Choroid plexus epithelial cell (primary cell): ENCODE measurements at regions not wholly inside any gene's neighbourhood (a gene's known extent, or its start where the extent isn't known, plus 50 kb on each side); places are given as distances from the start of the nearest gene placed in this dataset.
"Not testable (repeated sequence)": the region's sequence is repeated elsewhere in the genome, so short reads cannot be mapped to it uniquely, and the experiment has no call there.

ENCODE experiments used
- DNase-seq: peaks from one replicate; pipeline ENCODE4 v3.0.0-alpha.2; 2010; ENCODE audit warnings: low read depth
- H3K4me3 ChIP-seq: 2 replicates; pipeline ENCODE4 v1.5.1; 2011; ENCODE audit warnings: low read depth, mild to moderate bottlenecking, control low read depth, low read length, moderate library complexity

GRCh38 chr22:11795979-11796378 is 3732.0 kb upstream of the OR11H1 start:
- not testable (repeated sequence) for H3K4me3 ChIP-seq, DNase-seq

- DNase-seq, H3K4me3 ChIP-seq: not testable (repeated sequence)
These were observed 3712.5 kb upstream of the OR11H1 start for GRCh38 chr22:11815481-11815880.

GRCh38 chr22:11818845-11819244 is 3709.1 kb upstream of the OR11H1 start:
- not testable (repeated sequence) for DNase-seq, H3K4me3 ChIP-seq

DNA sequence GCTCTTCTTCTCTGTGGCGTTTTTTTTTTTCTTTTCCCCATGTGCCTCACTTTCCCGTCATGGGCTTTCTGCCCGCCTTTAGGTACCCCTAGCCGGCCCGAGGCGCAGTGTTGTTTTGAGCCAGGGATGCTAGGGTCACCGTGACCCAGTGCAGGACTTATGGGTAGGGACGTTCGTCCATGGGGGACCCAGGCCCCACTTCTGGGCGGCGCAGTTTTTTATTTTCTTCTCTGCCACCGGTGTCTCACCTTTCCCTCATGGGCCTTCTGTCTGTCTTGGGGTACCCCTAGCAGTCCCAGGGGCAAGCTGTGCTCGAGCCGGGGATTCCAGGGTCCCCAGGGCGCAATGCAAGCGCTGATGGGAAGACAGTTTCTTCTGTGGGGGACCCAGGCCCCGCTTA is 3705.7 kb upstream of the OR11H1 start:
- not testable (repeated sequence) for DNase-seq, H3K4me3 ChIP-seq

DNA sequence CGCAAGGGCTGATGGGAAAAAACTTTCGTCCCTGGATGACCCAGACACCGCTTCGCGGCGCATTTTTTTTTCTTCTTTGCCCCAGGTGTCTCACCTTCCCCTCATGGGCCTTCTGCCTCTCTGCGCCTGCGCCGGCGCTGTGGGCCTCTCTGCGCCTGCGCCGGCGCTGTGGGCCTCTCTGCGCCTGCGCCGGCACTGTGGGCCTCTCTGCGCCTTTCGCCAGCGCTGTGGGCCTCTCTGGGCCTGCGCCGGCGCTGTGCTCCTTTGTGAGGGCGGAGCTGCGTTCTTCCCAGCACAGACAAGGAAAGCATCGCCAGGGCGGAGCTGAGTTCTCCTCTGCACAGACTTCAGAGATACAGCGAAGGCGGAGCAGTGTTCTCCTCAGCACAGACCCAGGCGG is 3703.0 kb upstream of the OR11H1 start:
- DNase-seq, H3K4me3 ChIP-seq: not testable (repeated sequence)

- not testable (repeated sequence) for DNase-seq, H3K4me3 ChIP-seq
These were observed 3702.0 kb upstream of the OR11H1 start for GRCh38 chr22:11826000-11826399.

GRCh38 chr22:11829426-11829825 is 3698.6 kb upstream of the OR11H1 start:
- H3K4me3 ChIP-seq, result not testable (repeated sequence)
- DNase-seq, result peak; percentile 0
